Cardiac muscle cell (in vitro differentiated cells and primary cell): ENCODE measurements at regions not wholly inside any gene's neighbourhood (a gene's known extent, or its start where the extent isn't known, plus 50 kb on each side); places are given as distances from the start of the nearest gene placed in this dataset.
"Not testable (repeated sequence)": the region's sequence is repeated elsewhere in the genome, so short reads cannot be mapped to it uniquely, and the experiment has no call there.

Source experiments
- DNase-seq, 2 donors: peaks; one replicate each; pipeline versions ENCODE4 v3.0.0 to v3.0.0-alpha.2; 2010 to 2017; ENCODE audit warnings: low read depth in 1 of 2, low spot score in 1 of 2
- H3K27ac ChIP-seq: fragments of 200-600 bp; sonication (generic); 2 replicates; pipeline ENCODE4 v1.5.1; 2016
- H3K27me3 ChIP-seq: fragments of 200-600 bp; sonication (generic); 2 replicates; pipeline ENCODE4 v1.6.0; 2016; ENCODE audit warnings: control low read depth
- H3K36me3 ChIP-seq: fragments of 200-600 bp; sonication (generic); 2 replicates; pipeline ENCODE4 v1.5.1; 2016; ENCODE audit warnings: control low read depth
- H3K4me1 ChIP-seq: fragments of 200-600 bp; sonication (generic); 2 replicates; pipeline ENCODE4 v1.8.1; 2017; ENCODE audit warnings: low read depth, mild to moderate bottlenecking, mixed run types
- H3K4me3 ChIP-seq: fragments of 200-600 bp; sonication (generic); 2 replicates; pipeline ENCODE4 v1.5.1; 2016; ENCODE audit warnings: mild to moderate bottlenecking
- H3K9me3 ChIP-seq: fragments of 200-600 bp; sonication (generic); 2 replicates; pipeline ENCODE4 v1.5.1; 2017; ENCODE audit warnings: low read depth, mild to moderate bottlenecking, control low read depth
- TF ChIP-seq, protein P1 (sequence below): IDR thresholded peaks from 2 replicates; pipeline ENCODE4 v1.5.1; 2012; ENCODE audit warnings: low read depth, mild to moderate bottlenecking, low read length

DNA sequence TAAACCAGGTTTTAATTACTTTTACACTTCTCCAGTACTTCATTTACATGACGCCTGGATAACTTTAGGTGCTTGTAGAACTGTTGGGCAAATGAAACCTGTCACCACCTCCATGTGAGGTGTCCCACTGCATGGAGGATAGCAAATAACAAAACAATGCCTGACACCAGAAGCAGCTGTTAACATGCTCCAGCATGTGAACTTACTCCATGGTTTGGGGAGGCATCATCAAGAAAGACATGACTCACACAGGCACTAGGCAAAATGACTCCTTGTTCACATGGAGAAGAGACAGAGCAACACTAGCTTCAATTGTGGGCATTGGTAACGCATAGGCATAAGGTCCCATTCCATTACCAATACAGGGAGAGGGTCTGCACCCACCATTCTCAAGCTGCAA, 198.1 kb upstream of the F9 start:
- H3K9me3 ChIP-seq = no peaks in the 10 kb centered on the region
- TF ChIP-seq, protein P1, sequence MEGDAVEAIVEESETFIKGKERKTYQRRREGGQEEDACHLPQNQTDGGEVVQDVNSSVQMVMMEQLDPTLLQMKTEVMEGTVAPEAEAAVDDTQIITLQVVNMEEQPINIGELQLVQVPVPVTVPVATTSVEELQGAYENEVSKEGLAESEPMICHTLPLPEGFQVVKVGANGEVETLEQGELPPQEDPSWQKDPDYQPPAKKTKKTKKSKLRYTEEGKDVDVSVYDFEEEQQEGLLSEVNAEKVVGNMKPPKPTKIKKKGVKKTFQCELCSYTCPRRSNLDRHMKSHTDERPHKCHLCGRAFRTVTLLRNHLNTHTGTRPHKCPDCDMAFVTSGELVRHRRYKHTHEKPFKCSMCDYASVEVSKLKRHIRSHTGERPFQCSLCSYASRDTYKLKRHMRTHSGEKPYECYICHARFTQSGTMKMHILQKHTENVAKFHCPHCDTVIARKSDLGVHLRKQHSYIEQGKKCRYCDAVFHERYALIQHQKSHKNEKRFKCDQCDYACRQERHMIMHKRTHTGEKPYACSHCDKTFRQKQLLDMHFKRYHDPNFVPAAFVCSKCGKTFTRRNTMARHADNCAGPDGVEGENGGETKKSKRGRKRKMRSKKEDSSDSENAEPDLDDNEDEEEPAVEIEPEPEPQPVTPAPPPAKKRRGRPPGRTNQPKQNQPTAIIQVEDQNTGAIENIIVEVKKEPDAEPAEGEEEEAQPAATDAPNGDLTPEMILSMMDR = no peak
- no peak for DNase-seq
- no peaks in the 10 kb centered on the region for H3K36me3 ChIP-seq
- H3K4me3 ChIP-seq = no peak overlapping the region
- no peaks in the 10 kb centered on the region for H3K4me1 ChIP-seq
- no peaks in the 10 kb centered on the region for H3K27me3 ChIP-seq
- H3K27ac ChIP-seq = no peak overlapping the region

DNA sequence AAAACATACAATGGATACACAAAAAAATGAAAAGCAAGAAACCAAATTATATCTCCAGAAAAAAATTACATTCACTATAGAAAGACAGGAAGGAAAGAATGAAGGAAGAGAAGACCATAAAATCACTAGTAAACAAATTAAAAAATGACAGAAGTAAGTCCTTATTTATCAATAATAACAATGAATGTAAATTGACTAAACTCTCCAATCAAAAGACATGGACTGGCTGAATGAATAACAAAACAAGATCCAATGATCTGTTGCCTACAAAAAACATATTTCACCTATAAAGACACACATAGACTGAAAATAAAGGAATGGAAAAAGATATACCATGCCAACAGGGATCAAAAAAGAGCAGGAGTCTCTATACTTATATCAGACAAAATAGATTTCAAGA, 203.2 kb upstream of the F9 start:
- DNase-seq = no peak
- no peaks in the 10 kb centered on the region for H3K4me1 ChIP-seq
- TF ChIP-seq, protein P1 = no peak
- no peaks in the 10 kb centered on the region for H3K9me3 ChIP-seq
- no peaks in the 10 kb centered on the region for H3K36me3 ChIP-seq
- no peak overlapping the region for H3K27ac ChIP-seq
- H3K27me3 ChIP-seq = no peaks in the 10 kb centered on the region
- H3K4me3 ChIP-seq = no peak overlapping the region

GRCh38 chrX:139324756-139325155, 205.8 kb upstream of the F9 start:
- Histone ChIP-seq H3K4me1 (no peaks in the 10 kb centered on the region), H3K27me3 (no peaks in the 10 kb centered on the region), H3K36me3 (no peaks in the 10 kb centered on the region), H3K9me3 (no peaks in the 10 kb centered on the region), H3K27ac (no peak overlapping the region), H3K4me3 (no peak overlapping the region)
- TF ChIP-seq, protein P1 = no peak
- no peak for DNase-seq

DNA sequence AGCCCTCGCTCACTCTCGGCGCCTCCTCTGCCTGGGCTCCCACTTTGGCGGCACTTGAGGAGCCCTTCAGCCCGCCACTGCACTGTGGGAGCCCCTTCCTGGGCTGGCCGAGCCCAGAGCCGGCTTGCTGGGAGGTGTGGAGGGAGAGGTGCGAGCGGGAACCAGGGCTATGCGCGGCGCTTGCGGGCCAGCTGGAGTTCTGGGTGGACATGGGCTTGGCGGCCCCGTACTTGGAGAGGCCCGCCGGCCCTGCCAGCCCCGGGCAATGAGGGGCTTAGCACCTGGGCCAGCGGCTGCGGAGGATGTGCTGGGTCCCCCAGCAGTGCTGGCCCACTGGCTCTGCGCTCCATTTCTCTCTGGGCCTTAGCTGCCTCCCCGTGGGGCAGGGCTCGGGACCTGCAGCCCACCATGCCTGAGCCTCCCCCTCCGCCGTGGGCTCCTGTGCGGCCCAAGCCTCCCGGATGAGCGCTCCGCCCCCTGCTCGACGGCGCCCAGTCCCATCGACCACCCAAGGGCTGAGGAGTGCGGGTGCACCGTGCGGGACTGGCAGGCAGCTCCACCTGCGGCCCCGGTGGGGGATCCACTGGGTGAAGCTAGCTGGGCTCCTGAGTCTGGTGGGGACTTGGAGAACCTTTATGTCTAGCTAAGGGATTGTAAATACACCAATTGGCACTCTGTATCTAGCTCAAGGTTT, 209.7 kb upstream of the F9 start:
- H3K27ac ChIP-seq, H3K27me3 ChIP-seq, H3K9me3 ChIP-seq, H3K36me3 ChIP-seq, DNase-seq, H3K4me1 ChIP-seq, H3K4me3 ChIP-seq: not testable (repeated sequence)

DNA sequence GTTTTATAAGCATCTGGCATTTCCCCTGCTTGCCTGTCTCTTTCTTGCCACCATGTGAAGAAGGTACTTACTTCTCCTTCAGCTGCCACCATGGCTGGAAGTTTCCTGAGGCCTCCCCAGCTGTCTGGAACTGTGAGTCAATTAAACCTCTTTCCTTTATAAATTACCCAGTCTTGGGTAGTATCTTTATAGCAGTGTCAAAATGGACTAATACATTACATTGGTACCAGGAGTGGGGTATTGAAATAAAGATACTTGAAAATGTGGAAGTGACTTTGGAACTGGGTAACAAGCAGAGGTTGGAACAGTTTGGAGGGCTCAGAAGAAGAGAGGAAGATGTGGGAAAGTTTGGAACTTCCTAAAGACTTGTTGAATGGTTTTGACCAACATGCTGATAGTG, 223.9 kb upstream of the F9 start:
- not testable (repeated sequence) for H3K36me3 ChIP-seq, H3K9me3 ChIP-seq, H3K4me1 ChIP-seq, H3K27ac ChIP-seq, DNase-seq, H3K27me3 ChIP-seq, H3K4me3 ChIP-seq

GRCh38 chrX:139304471-139304870, 226.1 kb upstream of the F9 start:
- no peaks in the 10 kb centered on the region for H3K4me1 ChIP-seq
- DNase-seq = no peak
- no peaks in the 10 kb centered on the region for H3K36me3 ChIP-seq
- H3K27me3 ChIP-seq = no peaks in the 10 kb centered on the region
- TF ChIP-seq, protein P1 = no peak
- H3K9me3 ChIP-seq = no peaks in the 10 kb centered on the region
- no peak overlapping the region for H3K4me3 ChIP-seq
- no peak overlapping the region for H3K27ac ChIP-seq

- DNase-seq = no peak
- no peaks in the 10 kb centered on the region for H3K4me1 ChIP-seq
- no peaks in the 10 kb centered on the region for H3K36me3 ChIP-seq
- H3K4me3 ChIP-seq = no peak overlapping the region
- TF ChIP-seq, protein P1 = no peak
- no peaks in the 10 kb centered on the region for H3K9me3 ChIP-seq
- H3K27me3 ChIP-seq = no peaks in the 10 kb centered on the region
- H3K27ac ChIP-seq = no peak overlapping the region
Measured at GRCh38 chrX:139299309-139299708, 231.2 kb upstream of the F9 start.
